ENCODE measurements at regions not wholly inside any gene's neighbourhood (a gene's known extent, or its start where the extent isn't known, plus 50 kb on each side); places are given as distances from the start of the nearest gene placed in this dataset.

DNA sequence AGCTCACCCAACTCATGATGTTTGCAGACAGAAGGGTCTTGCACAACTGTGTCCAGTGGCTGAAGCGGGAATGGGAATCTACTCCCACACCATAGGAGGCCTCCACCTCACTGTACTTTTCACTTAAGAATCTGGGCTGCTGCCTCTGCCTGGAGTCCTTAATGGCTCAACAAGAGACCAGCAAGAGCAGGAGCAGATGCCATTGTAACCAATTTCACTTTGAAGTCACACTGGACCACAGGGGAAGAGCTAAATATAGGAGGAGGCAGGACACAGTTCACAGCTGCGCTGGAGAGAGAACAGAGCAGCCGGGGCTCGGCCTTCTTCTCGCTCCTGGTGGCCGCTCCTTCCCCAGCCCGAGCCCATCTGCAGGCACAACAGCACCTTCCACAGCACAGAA lies 120.4 kb downstream of the SIPA1L2 start:
- CTCF ChIA-PET = no interaction called here
- H3K4me2 ChIP-seq (ENCODE audit: insufficient read depth, low read length) = no peak overlapping the region
- no peaks in the 10 kb centered on the region for H3K9me3 ChIP-seq (replicated peaks; ENCODE audit: control insufficient read depth, insufficient read depth, low read length)
- H3K36me3 ChIP-seq (ENCODE audit: control insufficient read depth in 2 of 2, extremely low read depth in 1 of 2, insufficient read depth in 2 of 2, low read length in 2 of 2) = no peaks in the 10 kb centered on the region
- no peaks in the 10 kb centered on the region for H4K20me1 ChIP-seq (replicated peaks; ENCODE audit: control insufficient read depth, extremely low read depth, insufficient read depth, low read length)
- no peak overlapping the region for H3K27ac ChIP-seq (ENCODE audit: insufficient read depth, low read depth, low read length)
- dilution Hi-C loops (cut with MboI; ENCODE audit: extremely low pct_ligation_motif_present, low sequenced_read_pairs) = no loop called here
- FAIRE-seq (no peak), DNase-seq (ENCODE audit: low read depth, low spot score) (no peak)
- H3K4me3 ChIP-seq (replicated peaks in 1 of 3; ENCODE audit: insufficient read depth in 1 of 3, low read depth in 1 of 3, low read length in 3 of 3) = no peak overlapping the region
- no peaks in the 10 kb centered on the region for H3K4me1 ChIP-seq (ENCODE audit: control insufficient read depth, extremely low read depth, insufficient read depth, low read length)
- H3K79me2 ChIP-seq (ENCODE audit: control insufficient read depth, insufficient read depth, low read length) = peaks cover 8% of the 10 kb centered on the region
- H3K9ac ChIP-seq (replicated peaks; ENCODE audit: extremely low read depth, insufficient read depth, low read length) = no peak overlapping the region
- no peak overlapping the region for H2AFZ ChIP-seq (ENCODE audit: low read depth, low read length)
- TF ChIP-seq JUN (IDR thresholded peaks at IDR 0.05; ENCODE audit: borderline replicate concordance, insufficient read depth, insufficient read length, low read depth) (no peak), POLR2AphosphoS5 (IDR thresholded peaks at IDR 0.05; ENCODE audit: insufficient read depth, low read depth, low read length) (no peak), EZH2 (IDR thresholded peaks at IDR 0.05; ENCODE audit: borderline replicate concordance, low read depth, low read length, severe bottlenecking) (no peak), FOS (IDR thresholded peaks at IDR 0.05; ENCODE audit: borderline replicate concordance, insufficient read depth, low read length) (no peak), MYC (IDR thresholded peaks at IDR 0.05; ENCODE audit: low read depth, low read length) (no peak), GATA2 (IDR thresholded peaks at IDR 0.05; ENCODE audit: insufficient read depth, insufficient read length, low read depth, low read length) (no peak), POLR2A (IDR thresholded peaks at IDR 0.05; ENCODE audit: low read depth, low read length) (no peak)
- TF ChIP-seq, protein P1, sequence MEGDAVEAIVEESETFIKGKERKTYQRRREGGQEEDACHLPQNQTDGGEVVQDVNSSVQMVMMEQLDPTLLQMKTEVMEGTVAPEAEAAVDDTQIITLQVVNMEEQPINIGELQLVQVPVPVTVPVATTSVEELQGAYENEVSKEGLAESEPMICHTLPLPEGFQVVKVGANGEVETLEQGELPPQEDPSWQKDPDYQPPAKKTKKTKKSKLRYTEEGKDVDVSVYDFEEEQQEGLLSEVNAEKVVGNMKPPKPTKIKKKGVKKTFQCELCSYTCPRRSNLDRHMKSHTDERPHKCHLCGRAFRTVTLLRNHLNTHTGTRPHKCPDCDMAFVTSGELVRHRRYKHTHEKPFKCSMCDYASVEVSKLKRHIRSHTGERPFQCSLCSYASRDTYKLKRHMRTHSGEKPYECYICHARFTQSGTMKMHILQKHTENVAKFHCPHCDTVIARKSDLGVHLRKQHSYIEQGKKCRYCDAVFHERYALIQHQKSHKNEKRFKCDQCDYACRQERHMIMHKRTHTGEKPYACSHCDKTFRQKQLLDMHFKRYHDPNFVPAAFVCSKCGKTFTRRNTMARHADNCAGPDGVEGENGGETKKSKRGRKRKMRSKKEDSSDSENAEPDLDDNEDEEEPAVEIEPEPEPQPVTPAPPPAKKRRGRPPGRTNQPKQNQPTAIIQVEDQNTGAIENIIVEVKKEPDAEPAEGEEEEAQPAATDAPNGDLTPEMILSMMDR (IDR thresholded peaks at IDR 0.05; ENCODE audit: extremely low read depth in 1 of 2, insufficient read depth in 1 of 2, low read depth in 1 of 2, low read length in 2 of 2) = no peak
- TF ChIP-seq, protein P2, sequence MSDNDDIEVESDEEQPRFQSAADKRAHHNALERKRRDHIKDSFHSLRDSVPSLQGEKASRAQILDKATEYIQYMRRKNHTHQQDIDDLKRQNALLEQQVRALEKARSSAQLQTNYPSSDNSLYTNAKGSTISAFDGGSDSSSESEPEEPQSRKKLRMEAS (IDR thresholded peaks at IDR 0.05; ENCODE audit: insufficient read depth, insufficient read length) = no peak
- POLR2A ChIA-PET = no interaction called here
- no peaks in the 10 kb centered on the region for H3K9me1 ChIP-seq (replicated peaks; ENCODE audit: control insufficient read depth, extremely low read depth, insufficient read depth, low read length)
- H3K27me3 ChIP-seq (ENCODE audit: control insufficient read depth in 2 of 2, insufficient read depth in 2 of 2, low read length in 2 of 2) = no peaks in the 10 kb centered on the region
- BruUV-seq (replicated peaks) = no TSS peak
- intact Hi-C loops (cut with micrococcal nuclease) = no loop called here

All from endothelial cell of umbilical vein (primary cell).